ENCODE measurements at regions not wholly inside any gene's neighbourhood (a gene's known extent, or its start where the extent isn't known, plus 50 kb on each side); places are given as distances from the start of the nearest gene placed in this dataset.

GRCh38 chr4:1538941-1539772 is 132.9 kb upstream of the NKX1-1 start:
- Histone ChIP-seq H3K4me1 (peaks cover 0 to 2% (median 0%) of the 10 kb centered on the region in 4 donors), H3K27ac (no peak overlapping the region), H3K36me3 (no peaks in the 10 kb centered on the region), H3K9me3 (no peaks in the 10 kb centered on the region), H3K27me3 (peaks cover 24% of the 10 kb centered on the region), H3K4me3 (no peak overlapping the region)
- in situ Hi-C loops (cut with MboI; ENCODE audit: low pct_ligation_motif_present in 1 of 4, low pct_unique_long_range_greater_than_20kb in 1 of 4, low sequenced_read_pairs in 3 of 4) = no loop called here
- no peak for DNase-seq
- WGBS, 2 donors (ENCODE audit: low coverage in 1 of 2) = 80 to 82% methylated on average over 5 to 22 of the region's 23 CpGs
- no peak for TF ChIP-seq POLR2AphosphoS5 (IDR thresholded peaks at IDR 0.05)
- TF ChIP-seq EP300 (IDR thresholded peaks at IDR 0.05; ENCODE audit: low read depth) = no peak
- no peak for TF ChIP-seq POLR2A (IDR thresholded peaks at IDR 0.05)
- no peak for TF ChIP-seq CTCF (IDR thresholded peaks at IDR 0.05)
- intact Hi-C loops (cut with DNase I; ENCODE audit: low total_unique reads) = no loop called here

- intact Hi-C loops (cut with DNase I; ENCODE audit: low total_unique reads) (no loop called here), in situ Hi-C loops (cut with MboI; ENCODE audit: low pct_ligation_motif_present in 1 of 4, low pct_unique_long_range_greater_than_20kb in 1 of 4, low sequenced_read_pairs in 3 of 4) (no loop called here)
- no peaks in the 10 kb centered on the region for H3K9me3 ChIP-seq
- 33% methylated on average over 1 of the region's 9 CpGs; no CpG with 5 or more reads in 1 of the 2 donors for WGBS, 2 donors (ENCODE audit: low coverage in 1 of 2)
- no peak for DNase-seq
- H3K27me3 ChIP-seq = peaks cover 27% of the 10 kb centered on the region
- no peaks in the 10 kb centered on the region for H3K4me1 ChIP-seq
- no peaks in the 10 kb centered on the region for H3K36me3 ChIP-seq
- no peak overlapping the region for H3K4me3 ChIP-seq
- TF ChIP-seq EP300 (IDR thresholded peaks at IDR 0.05; ENCODE audit: low read depth) = no peak
- TF ChIP-seq POLR2AphosphoS5 (IDR thresholded peaks at IDR 0.05) = no peak
- TF ChIP-seq POLR2A (IDR thresholded peaks at IDR 0.05) = no peak
- no peak for TF ChIP-seq CTCF (IDR thresholded peaks at IDR 0.05)
- no peak overlapping the region for H3K27ac ChIP-seq
Observed at GRCh38 chr4:1538096-1538410, 131.8 kb upstream of the NKX1-1 start.

GRCh38 chr4:1537410-1538095 is 131.3 kb upstream of the NKX1-1 start:
- in situ Hi-C loops (cut with MboI; ENCODE audit: low pct_ligation_motif_present in 1 of 4, low pct_unique_long_range_greater_than_20kb in 1 of 4, low sequenced_read_pairs in 3 of 4) (no loop called here), intact Hi-C loops (cut with DNase I; ENCODE audit: low total_unique reads) (no loop called here)

More at GRCh38 chr4:1537410-1538095, 131.3 kb upstream of the NKX1-1 start:
- no peak for TF ChIP-seq POLR2AphosphoS5 (IDR thresholded peaks at IDR 0.05)
- TF ChIP-seq CTCF (IDR thresholded peaks at IDR 0.05) = no peak
- no peak for TF ChIP-seq POLR2A (IDR thresholded peaks at IDR 0.05)
- no peak for TF ChIP-seq EP300 (IDR thresholded peaks at IDR 0.05; ENCODE audit: low read depth)
- H3K4me1 ChIP-seq = no peaks in the 10 kb centered on the region
- H3K4me3 ChIP-seq = no peak overlapping the region
- H3K27me3 ChIP-seq = peaks cover 27% of the 10 kb centered on the region
- no peaks in the 10 kb centered on the region for H3K9me3 ChIP-seq
- no peaks in the 10 kb centered on the region for H3K36me3 ChIP-seq
- WGBS, 2 donors (ENCODE audit: low coverage in 1 of 2) = 75% methylated on average over 11 of the region's 11 CpGs; no CpG with 5 or more reads in 1 of the 2 donors
- no peak for DNase-seq
- H3K27ac ChIP-seq = no peak overlapping the region

Measured in transverse colon (tissue), 4 donors.